IMR-90 (cell line): ENCODE measurements at regions not wholly inside any gene's neighbourhood (a gene's known extent, or its start where the extent isn't known, plus 50 kb on each side); places are given as distances from the start of the nearest gene placed in this dataset.

ENCODE experiments used
- ATAC-seq: fragments of 200-7000 bp; cut with Tn5 transposase; 2 replicates; pipeline ENCODE4 v1.9.1; 2020; ENCODE audit warnings: low read depth, mild to moderate bottlenecking, moderate library complexity
- BruUV-seq: library from RNA; stranded (reverse); fragments of 400-500 nt; replicated peaks from 2 replicates; lab custom pipeline; 2021; lab: Mats Ljungman, UMichigan
- CTCF ChIA-PET: fragments of 300-600 bp; formaldehyde crosslinking; extraction: SDS; loops from one replicate; lab custom pipeline; 2021; ENCODE audit warnings: antibody characterized with exemption; lab: Yijun Ruan, JAX
- POLR2A ChIA-PET: fragments of 300-600 bp; sonication (Branson Sonifier 250); formaldehyde crosslinking; loops from one replicate; lab custom pipeline; 2022; ENCODE audit warnings: antibody characterized with exemption; ENCODE audit not compliant: unreplicated experiment; lab: Charles Lee
- DNase-seq: peaks from one replicate; pipeline ENCODE4 v3.0.0; 2013
- H2AFZ ChIP-seq: replicated peaks from 2 replicates; pipeline ENCODE3; 2013; ENCODE audit warnings: low read length, mild to moderate bottlenecking; ENCODE audit not compliant: poor library complexity
- H2AK5ac ChIP-seq: 2 replicates; pipeline ENCODE4 v1.6.1; 2013; ENCODE audit warnings: low read depth, low read length, inconsistent platforms
- H2AK9ac ChIP-seq: replicated peaks from 2 replicates; pipeline ENCODE3; 2013; ENCODE audit warnings: mild to moderate bottlenecking, low read depth, low read length, moderate library complexity; ENCODE audit not compliant: poor library complexity
- H2BK120ac ChIP-seq: 2 replicates; pipeline ENCODE4 v1.6.1; 2013; ENCODE audit warnings: low read depth, low read length, inconsistent platforms
- H2BK15ac ChIP-seq: 3 replicates; pipeline ENCODE4 v1.6.1; 2013; ENCODE audit warnings: low read depth, low read length, inconsistent platforms
- H2BK20ac ChIP-seq: 2 replicates; pipeline ENCODE4 v1.6.1; 2013; ENCODE audit warnings: low read depth, mild to moderate bottlenecking, inconsistent platforms, low read length, moderate library complexity
- H2BK5ac ChIP-seq: 2 replicates; pipeline ENCODE4 v1.6.1; 2013; ENCODE audit warnings: mild to moderate bottlenecking, low read depth, low read length, inconsistent platforms; ENCODE audit not compliant: poor library complexity, severe bottlenecking
- H3K14ac ChIP-seq: replicated peaks from 2 replicates; pipeline ENCODE4 v1.6.1; 2013; ENCODE audit warnings: low read depth, low read length, inconsistent platforms
- H3K18ac ChIP-seq: 2 replicates; pipeline ENCODE4 v1.6.1; 2013; ENCODE audit warnings: low read depth, low read length, control low read depth
- H3K23ac ChIP-seq: 2 replicates; pipeline ENCODE4 v1.6.1; 2013; ENCODE audit warnings: low read depth, low read length, inconsistent platforms
- H3K27ac ChIP-seq: 2 replicates; pipeline ENCODE4 v1.5.1; 2013; ENCODE audit warnings: mild to moderate bottlenecking, control low read depth, low read length; ENCODE audit not compliant: insufficient read depth
- H3K27me3 ChIP-seq: 2 replicates; pipeline ENCODE4 v1.6.1; 2013; ENCODE audit warnings: low read length; ENCODE audit not compliant: control insufficient read depth, insufficient read depth
- H3K36me3 ChIP-seq: 2 replicates; pipeline ENCODE4 v1.6.1; 2013; ENCODE audit warnings: low read length, mixed read lengths; ENCODE audit not compliant: control insufficient read depth, insufficient read depth
- H3K4ac ChIP-seq: 2 replicates; pipeline ENCODE4 v1.6.1; 2013; ENCODE audit warnings: low read depth, low read length, inconsistent platforms
- H3K4me1 ChIP-seq: 2 replicates; pipeline ENCODE4 v1.6.1; 2013; ENCODE audit warnings: low read length, mixed read lengths; ENCODE audit not compliant: control insufficient read depth, insufficient read depth
- H3K4me2 ChIP-seq: 2 replicates; pipeline ENCODE4 v1.6.1; 2013; ENCODE audit warnings: low read depth, mild to moderate bottlenecking, control low read depth, low read length, moderate library complexity
- H3K4me3 ChIP-seq: 2 replicates; pipeline ENCODE4 v1.5.1; 2013; ENCODE audit warnings: low read depth, mild to moderate bottlenecking, control low read depth, low read length, moderate library complexity; ENCODE audit not compliant: insufficient read depth
- H3K56ac ChIP-seq: 2 replicates; pipeline ENCODE4 v1.6.1; 2013; ENCODE audit warnings: low read length, inconsistent platforms; ENCODE audit not compliant: insufficient read depth; ENCODE audit errors: extremely low read depth
- H3K79me1 ChIP-seq, 2 experiments: 2 replicates each; pipeline ENCODE4 v1.6.1; 2013; ENCODE audit warnings: low read length in 2 of 2, inconsistent platforms in 1 of 2, low read depth in 1 of 2
- H3K9ac ChIP-seq: 2 replicates; pipeline ENCODE4 v1.6.1; 2013; ENCODE audit warnings: low read depth, low read length, control low read depth
- H3K9me1 ChIP-seq: 2 replicates; pipeline ENCODE4 v1.6.1; 2013; ENCODE audit warnings: low read length, inconsistent platforms; ENCODE audit not compliant: insufficient read depth
- H3K9me3 ChIP-seq: 2 replicates; pipeline ENCODE4 v1.6.1; 2013; ENCODE audit warnings: low read length; ENCODE audit not compliant: control insufficient read depth, insufficient read depth
- H4K20me1 ChIP-seq: 2 replicates; pipeline ENCODE4 v1.6.1; 2013; ENCODE audit warnings: low read length, inconsistent platforms; ENCODE audit not compliant: insufficient read depth
- H4K5ac ChIP-seq: 2 replicates; pipeline ENCODE4 v1.6.1; 2013; ENCODE audit warnings: mild to moderate bottlenecking, low read depth, low read length, control low read depth
- H4K8ac ChIP-seq, 2 experiments: 2 replicates each; pipeline ENCODE4 v1.6.1; 2013; ENCODE audit warnings: low read depth in 2 of 2, low read length in 2 of 2, control low read depth in 1 of 2, inconsistent platforms in 1 of 2
- H4K91ac ChIP-seq: 2 replicates; pipeline ENCODE4 v1.6.1; 2013; ENCODE audit warnings: low read depth, low read length, inconsistent platforms; ENCODE audit not compliant: insufficient read depth
- POLR2A ChIP-seq: IDR thresholded peaks from 2 replicates; pipeline ENCODE4 v1.6.1; 2012; ENCODE audit warnings: mild to moderate bottlenecking, low read depth, low read length
- SMC3 ChIP-seq: fragments of 150-350 bp; IDR thresholded peaks from 2 replicates; pipeline ENCODE4 v1.6.1; 2016; ENCODE audit warnings: low read depth, mild to moderate bottlenecking, antibody characterized with exemption, low read length, moderate library complexity
- WGBS, 2 experiments: methylation state at CpG; one replicate each; pipeline versions ENCODE4 v1.1.5 to v1.1.7; 2013; ENCODE audit warnings: missing lambda C conversion rate in 2 of 2; ENCODE audit not compliant: insufficient read length in 1 of 2; ENCODE audit errors: extremely low coverage in 2 of 2; 5-methylcytosine and 5-hydroxymethylcytosine counted together
- dilution Hi-C: fragments of 300-500 bp; cut with HindIII; formaldehyde crosslinking; loops from one replicate; pipeline ENCODE4 v1.14.3; 2018; ENCODE audit warnings: low sequenced_read_pairs; ENCODE audit not compliant: unreplicated experiment
- in situ Hi-C: fragments of 300-500 bp; cut with MboI; formaldehyde crosslinking; loops from 3 replicates; pipeline ENCODE4 v1.14.3; 2019; ENCODE audit warnings: low sequenced_read_pairs, inconsistent platforms, mixed read lengths
- intact Hi-C: fragments of 100-400 bp; cut with micrococcal nuclease; formaldehyde crosslinking; loops from 2 replicates; pipeline ENCODE4 v1.10.0; 2022

DNA sequence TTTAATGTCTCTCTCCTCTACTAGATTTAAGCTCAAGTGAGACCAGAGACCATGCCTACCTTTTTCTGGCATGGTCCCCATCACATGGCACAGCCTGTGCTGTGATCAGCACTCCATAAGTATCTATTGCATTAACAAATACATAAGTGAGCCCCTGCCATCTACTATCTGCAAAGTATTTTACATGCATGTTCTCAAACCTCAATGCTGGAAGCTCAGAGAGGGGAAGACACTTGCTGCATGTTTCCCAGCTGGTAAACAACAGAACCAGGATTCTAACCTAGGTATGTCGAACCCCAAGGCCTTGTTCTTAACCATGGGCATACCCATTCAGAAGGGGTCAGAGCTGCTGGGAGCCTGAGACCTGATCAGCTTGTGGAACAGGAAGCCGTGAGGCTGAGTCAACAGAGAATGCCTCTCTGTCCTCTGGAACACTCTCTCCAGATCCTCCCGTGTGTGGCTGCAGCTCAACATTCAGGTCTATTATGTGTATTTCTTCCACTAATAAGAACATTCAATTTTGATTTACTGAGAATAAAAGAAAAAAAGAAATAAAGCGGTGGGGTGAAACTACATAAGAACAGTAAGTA lies 232.5 kb upstream of the MSX2 start:
- no peak overlapping the region for H2BK20ac ChIP-seq
- H2AK5ac ChIP-seq = no peak overlapping the region
- no peak overlapping the region for H2AK9ac ChIP-seq
- no peaks in the 10 kb centered on the region for H3K27me3 ChIP-seq
- H2BK120ac ChIP-seq = no peak overlapping the region
- H3K9me3 ChIP-seq = no peaks in the 10 kb centered on the region
- no peak overlapping the region for H4K5ac ChIP-seq
- no peaks in the 10 kb centered on the region for H3K4me1 ChIP-seq
- ChIA-PET POLR2A (no interaction called here), CTCF (interaction anchor here (1.1 kb wide), 1 partner anchor 28 kb away, joined by 4 read pairs; no protein-coding TSS in a partner anchor)
- no TSS peak for BruUV-seq
- H3K4me3 ChIP-seq = no peak overlapping the region
- in situ Hi-C loops (no loop called here), intact Hi-C loops (no loop called here), dilution Hi-C loops (no loop called here)
- no peak overlapping the region for H2AFZ ChIP-seq
- H3K9me1 ChIP-seq = no peaks in the 10 kb centered on the region
- no CpG with 5 or more reads among the region's 4 CpGs for WGBS, 2 experiments
- H2BK15ac ChIP-seq = no peak overlapping the region
- H4K91ac ChIP-seq = no peak overlapping the region
- DNase-seq (no peak), ATAC-seq (no peak)
- H3K36me3 ChIP-seq = no peaks in the 10 kb centered on the region
- no peak overlapping the region for H3K56ac ChIP-seq
- no peaks in the 10 kb centered on the region for H4K20me1 ChIP-seq
- no peak overlapping the region for H3K18ac ChIP-seq
- no peaks in the 10 kb centered on the region for H3K79me1 ChIP-seq
- TF ChIP-seq POLR2A = no peak
- TF ChIP-seq SMC3 = no peak
- no peak overlapping the region for H2BK5ac ChIP-seq
- H3K23ac ChIP-seq = no peak overlapping the region
- no peak overlapping the region for H3K27ac ChIP-seq
- no peak overlapping the region for H3K14ac ChIP-seq
- H3K4ac ChIP-seq = no peak overlapping the region
- H3K4me2 ChIP-seq = no peak overlapping the region
- no peak overlapping the region for H4K8ac ChIP-seq
- no peak overlapping the region for H3K9ac ChIP-seq
